CD4-positive, alpha-beta T cell (primary cell): ENCODE measurements at regions not wholly inside any gene's neighbourhood (a gene's known extent, or its start where the extent isn't known, plus 50 kb on each side); places are given as distances from the start of the nearest gene placed in this dataset.

Source experiments
- ATAC-seq: fragments of 200-7000 bp; cut with Tn5 transposase; one replicate; pipeline ENCODE4 v1.10.0; 2022; ENCODE audit warnings: mild to moderate bottlenecking; ENCODE audit not compliant: poor library complexity
- CTCF ChIA-PET: fragments of 350-600 bp; sonication (Branson Sonifier 250); formaldehyde crosslinking; loops from one replicate; lab custom pipeline; 2021; ENCODE audit warnings: antibody characterized with exemption, inconsistent platforms; lab: Charles Lee
- POLR2A ChIA-PET: fragments of 350-600 bp; sonication (Branson Sonifier 250); formaldehyde crosslinking; loops from one replicate; lab custom pipeline; 2021; ENCODE audit warnings: antibody characterized with exemption, inconsistent platforms; lab: Charles Lee
- DNase-seq, 14 experiments: peaks; one replicate each; pipeline ENCODE4 v3.0.0-alpha.2; 2013 to 2020; ENCODE audit warnings: mixed read lengths in 2 of 14
- H3K27ac ChIP-seq, 2 donors: one replicate each; pipeline versions ENCODE4 v1.5.1 to v1.7.0; 2013; ENCODE audit warnings: low read length in 2 of 2, low read depth in 1 of 2, mild to moderate bottlenecking in 1 of 2
- H3K27me3 ChIP-seq, 2 experiments: 1 replicate in 1 of 2; 2 replicates in 1 of 2; pipeline versions ENCODE4 v1.6.1 to v1.7.0; 2013; ENCODE audit warnings: low read length in 2 of 2, control low read depth in 1 of 2, mild to moderate bottlenecking in 1 of 2, moderate library complexity in 1 of 2; ENCODE audit not compliant: insufficient read depth in 2 of 2, control insufficient read depth in 1 of 2
- H3K36me3 ChIP-seq: one replicate; pipeline ENCODE4 v1.6.1; 2013; ENCODE audit warnings: low read length, control low read depth; ENCODE audit not compliant: insufficient read depth
- H3K4me1 ChIP-seq: one replicate; pipeline ENCODE4 v1.6.1; 2013; ENCODE audit warnings: low read length, control low read depth; ENCODE audit not compliant: insufficient read depth
- H3K4me3 ChIP-seq: one replicate; pipeline ENCODE4 v1.5.1; 2013; ENCODE audit warnings: mild to moderate bottlenecking, low read length, moderate library complexity
- H3K9me3 ChIP-seq, 2 experiments: 1 replicate in 1 of 2; 2 replicates in 1 of 2; pipeline versions ENCODE4 v1.6.1 to v1.7.0; 2013; ENCODE audit warnings: low read length in 2 of 2, mild to moderate bottlenecking in 2 of 2, control low read depth in 1 of 2, moderate library complexity in 1 of 2; ENCODE audit not compliant: control insufficient read depth in 1 of 2, insufficient read depth in 1 of 2
- H3K27ac Mint-ChIP-seq: one replicate; pipeline ENCODE4 v1.8.0; 2020; ENCODE audit warnings: mixed read lengths
- H3K27me3 Mint-ChIP-seq: one replicate; pipeline ENCODE4 v1.8.0; 2021; ENCODE audit warnings: mixed read lengths
- H3K36me3 Mint-ChIP-seq: one replicate; pipeline ENCODE4 v1.8.0; 2021; ENCODE audit warnings: low read depth, mixed read lengths
- H3K4me1 Mint-ChIP-seq: one replicate; pipeline ENCODE4 v1.8.0; 2021; ENCODE audit warnings: low read depth, mixed read lengths
- H3K4me3 Mint-ChIP-seq: one replicate; pipeline ENCODE4 v1.8.0; 2020; ENCODE audit warnings: mild to moderate bottlenecking, mixed read lengths
- H3K9me3 Mint-ChIP-seq: one replicate; pipeline ENCODE4 v1.8.0; 2020; ENCODE audit warnings: mixed read lengths
- intact Hi-C, 2 experiments: fragments of 100-400 bp; cut with DNase I in 1 of 2; cut with micrococcal nuclease in 1 of 2; formaldehyde crosslinking; loops; one replicate each; pipeline versions ENCODE4 v1.15.1 to v1.9.0; 2023 to 2025; cut with DNase I, micrococcal nuclease
- TF ChIP-seq, protein P1 (sequence below): fragments of 200-600 bp; IDR thresholded peaks from one replicate; pipeline ENCODE4 v1.8.0; 2022; ENCODE audit warnings: antibody characterized with exemption, mild to moderate bottlenecking

DNA sequence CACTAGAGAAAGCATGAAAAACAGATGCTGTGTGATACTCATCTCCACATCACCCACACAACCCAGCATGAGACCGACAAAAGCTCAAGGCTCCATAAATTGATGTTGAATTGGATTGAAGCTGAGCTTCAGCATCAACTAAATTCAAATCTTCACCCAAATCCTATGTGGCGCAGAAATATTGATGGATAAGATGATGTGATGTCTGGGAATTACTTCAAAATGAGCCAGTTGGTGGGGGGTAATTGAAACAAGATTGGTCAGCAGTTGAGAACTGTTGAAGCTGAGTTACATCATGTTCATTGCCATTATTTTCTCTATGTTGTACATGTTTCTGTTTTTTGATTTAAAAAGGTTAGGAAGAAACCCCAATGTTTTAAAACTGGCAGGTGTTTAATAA, 166.5 kb upstream of the STS start:
- no peaks in the 10 kb centered on the region for H3K9me3 ChIP-seq
- intact Hi-C loops = no loop called here
- ATAC-seq (no peak), DNase-seq (no peak)
- TF ChIP-seq, protein P1, sequence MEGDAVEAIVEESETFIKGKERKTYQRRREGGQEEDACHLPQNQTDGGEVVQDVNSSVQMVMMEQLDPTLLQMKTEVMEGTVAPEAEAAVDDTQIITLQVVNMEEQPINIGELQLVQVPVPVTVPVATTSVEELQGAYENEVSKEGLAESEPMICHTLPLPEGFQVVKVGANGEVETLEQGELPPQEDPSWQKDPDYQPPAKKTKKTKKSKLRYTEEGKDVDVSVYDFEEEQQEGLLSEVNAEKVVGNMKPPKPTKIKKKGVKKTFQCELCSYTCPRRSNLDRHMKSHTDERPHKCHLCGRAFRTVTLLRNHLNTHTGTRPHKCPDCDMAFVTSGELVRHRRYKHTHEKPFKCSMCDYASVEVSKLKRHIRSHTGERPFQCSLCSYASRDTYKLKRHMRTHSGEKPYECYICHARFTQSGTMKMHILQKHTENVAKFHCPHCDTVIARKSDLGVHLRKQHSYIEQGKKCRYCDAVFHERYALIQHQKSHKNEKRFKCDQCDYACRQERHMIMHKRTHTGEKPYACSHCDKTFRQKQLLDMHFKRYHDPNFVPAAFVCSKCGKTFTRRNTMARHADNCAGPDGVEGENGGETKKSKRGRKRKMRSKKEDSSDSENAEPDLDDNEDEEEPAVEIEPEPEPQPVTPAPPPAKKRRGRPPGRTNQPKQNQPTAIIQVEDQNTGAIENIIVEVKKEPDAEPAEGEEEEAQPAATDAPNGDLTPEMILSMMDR = no peak
- Mint-ChIP-seq H3K27me3 (no peaks in the 10 kb centered on the region), H3K27ac (no peak overlapping the region), H3K9me3 (no peaks in the 10 kb centered on the region), H3K4me1 (no peaks in the 10 kb centered on the region), H3K4me3 (no peak overlapping the region), H3K36me3 (no peaks in the 10 kb centered on the region)
- ChIA-PET POLR2A (no interaction called here), CTCF (no interaction called here)
- H3K4me3 ChIP-seq = no peak overlapping the region
- no peaks in the 10 kb centered on the region for H3K27me3 ChIP-seq
- H3K27ac ChIP-seq = no peak overlapping the region
- H3K36me3 ChIP-seq = no peaks in the 10 kb centered on the region
- H3K4me1 ChIP-seq = no peaks in the 10 kb centered on the region

DNA sequence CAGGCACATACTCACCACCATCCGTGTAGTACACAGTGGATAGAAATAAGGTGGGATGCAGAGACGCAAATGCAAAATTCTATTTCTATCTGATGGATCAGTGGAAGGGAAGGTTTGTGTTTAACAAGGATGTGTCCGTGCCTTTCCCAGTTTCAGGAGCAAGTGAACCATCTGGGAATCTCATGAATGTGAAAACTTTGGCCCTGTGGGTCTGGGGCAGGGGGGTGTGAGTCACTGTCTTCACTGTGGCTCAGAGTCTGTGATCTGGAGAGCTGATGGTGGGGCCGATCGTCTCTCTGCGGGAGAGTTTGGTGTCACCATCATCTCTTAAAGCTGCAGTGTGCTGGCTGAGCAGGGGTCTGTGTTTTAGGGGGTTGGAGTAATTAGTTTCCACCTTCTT, 179.3 kb upstream of the STS start:
- Histone ChIP-seq H3K27ac (no peak overlapping the region), H3K4me3 (no peak overlapping the region), H3K27me3 (no peaks in the 10 kb centered on the region), H3K36me3 (no peaks in the 10 kb centered on the region), H3K9me3 (no peaks in the 10 kb centered on the region), H3K4me1 (no peaks in the 10 kb centered on the region)
- H3K4me3 Mint-ChIP-seq = no peak overlapping the region
- no peaks in the 10 kb centered on the region for H3K9me3 Mint-ChIP-seq
- no peak overlapping the region for H3K27ac Mint-ChIP-seq
- H3K4me1 Mint-ChIP-seq = no peaks in the 10 kb centered on the region
- POLR2A ChIA-PET = no interaction called here
- TF ChIP-seq, protein P1 = no peak
- DNase-seq (no peak), ATAC-seq (no peak)
- intact Hi-C loops = no loop called here
- no peaks in the 10 kb centered on the region for H3K27me3 Mint-ChIP-seq
- no peaks in the 10 kb centered on the region for H3K36me3 Mint-ChIP-seq
- CTCF ChIA-PET = no interaction called here

DNA sequence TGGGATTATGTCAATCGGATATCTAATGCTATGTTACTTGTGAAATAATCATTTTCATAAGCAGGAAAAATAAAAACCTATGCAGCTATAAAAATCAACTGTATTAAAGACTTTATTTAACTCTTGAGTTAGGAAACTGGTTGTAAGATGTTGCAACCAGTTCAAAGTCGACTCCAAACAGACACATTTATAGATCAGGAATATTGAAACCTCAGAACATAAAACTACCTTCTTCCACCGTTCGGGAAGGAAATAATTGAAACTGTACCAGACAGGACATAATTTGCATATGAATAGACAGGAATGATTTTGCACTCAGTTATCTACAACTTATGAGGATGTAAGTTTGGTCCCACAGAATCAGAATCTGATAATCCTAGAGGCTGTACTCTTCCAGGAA, 181.8 kb upstream of the STS start:
- Histone ChIP-seq H3K36me3 (no peaks in the 10 kb centered on the region), H3K4me1 (no peaks in the 10 kb centered on the region), H3K4me3 (no peak overlapping the region), H3K9me3 (no peaks in the 10 kb centered on the region), H3K27me3 (no peaks in the 10 kb centered on the region), H3K27ac (no peak overlapping the region)
- no peak for ATAC-seq
- H3K27ac Mint-ChIP-seq = no peak overlapping the region
- H3K4me3 Mint-ChIP-seq = no peak overlapping the region
- H3K4me1 Mint-ChIP-seq = no peaks in the 10 kb centered on the region
- ChIA-PET CTCF (no interaction called here), POLR2A (no interaction called here)
- no peak for DNase-seq
- TF ChIP-seq, protein P1 = no peak
- no peaks in the 10 kb centered on the region for H3K36me3 Mint-ChIP-seq
- intact Hi-C loops = no loop called here
- H3K27me3 Mint-ChIP-seq = no peaks in the 10 kb centered on the region
- H3K9me3 Mint-ChIP-seq = no peaks in the 10 kb centered on the region
